PC-9 (cell line): ENCODE measurements at regions not wholly inside any gene's neighbourhood (a gene's known extent, or its start where the extent isn't known, plus 50 kb on each side); places are given as distances from the start of the nearest gene placed in this dataset.

Source experiments
- BruUV-seq: library from RNA; stranded (reverse); fragments of 400-500 nt; replicated peaks from 2 replicates; lab custom pipeline; 2021; lab: Mats Ljungman, UMichigan
- CTCF ChIA-PET: fragments of 300-600 bp; sonication (Branson Sonifier 250); formaldehyde crosslinking; loops from one replicate; lab custom pipeline; 2022; ENCODE audit warnings: antibody characterized with exemption; lab: Charles Lee
- POLR2A ChIA-PET: fragments of 300-600 bp; sonication (Branson Sonifier 250); formaldehyde crosslinking; loops from one replicate; lab custom pipeline; 2022; ENCODE audit warnings: antibody characterized with exemption; ENCODE audit not compliant: unreplicated experiment; lab: Charles Lee
- DNase-seq, 2 experiments: peaks; one replicate each; pipeline versions ENCODE4 v3.0.0 to v3.0.0-alpha.2; 2015 to 2022; ENCODE audit warnings: mixed read lengths in 1 of 2
- H2AFZ ChIP-seq: fragments of 200-600 bp; sonication (generic); 2 replicates; pipeline ENCODE4 v1.8.1; 2017; ENCODE audit warnings: antibody characterized with exemption
- H3F3A ChIP-seq: fragments of 200-600 bp; sonication (generic); 2 replicates; pipeline ENCODE4 v1.8.1; 2017; ENCODE audit warnings: antibody characterized with exemption, mild to moderate bottlenecking, low read depth; ENCODE audit not compliant: insufficient read depth
- H3K27ac ChIP-seq: fragments of 200-600 bp; sonication (generic); 2 replicates; pipeline ENCODE4 v1.6.1; 2016; ENCODE audit warnings: mixed run types
- H3K27me3 ChIP-seq: fragments of 200-600 bp; sonication (generic); 2 replicates; pipeline ENCODE4 v1.6.1; 2016; ENCODE audit warnings: low read depth, mixed run types; ENCODE audit not compliant: insufficient read depth
- H3K36me3 ChIP-seq: fragments of 200-600 bp; sonication (generic); 2 replicates; pipeline ENCODE4 v1.6.1; 2016; ENCODE audit warnings: low read depth, mixed run types
- H3K4me1 ChIP-seq: fragments of 200-600 bp; sonication (generic); replicated peaks from 2 replicates; pipeline ENCODE4 v1.6.1; 2016; ENCODE audit warnings: mixed run types; ENCODE audit not compliant: insufficient read depth
- H3K4me2 ChIP-seq: fragments of 200-600 bp; sonication (generic); 2 replicates; pipeline ENCODE4 v1.6.1; 2017; ENCODE audit warnings: mixed run types
- H3K4me3 ChIP-seq: fragments of 200-600 bp; sonication (generic); 2 replicates; pipeline ENCODE4 v1.6.1; 2016; ENCODE audit warnings: mixed run types
- H3K79me2 ChIP-seq: fragments of 200-600 bp; sonication (generic); 2 replicates; pipeline ENCODE4 v1.6.1; 2017; ENCODE audit warnings: low read depth, mixed run types
- H3K9me2 ChIP-seq: fragments of 200-600 bp; sonication (generic); 2 replicates; pipeline ENCODE4 v1.8.1; 2017; ENCODE audit warnings: mild to moderate bottlenecking; ENCODE audit not compliant: insufficient read depth
- H3K9me3 ChIP-seq: fragments of 200-600 bp; sonication (generic); 2 replicates; pipeline ENCODE4 v1.8.1; 2016; ENCODE audit warnings: low read depth; ENCODE audit not compliant: insufficient read depth
- H4K20me1 ChIP-seq: fragments of 200-600 bp; sonication (generic); 2 replicates; pipeline ENCODE4 v1.8.1; 2017; ENCODE audit not compliant: insufficient read depth
- EZH2 ChIP-seq: fragments of 200-600 bp; sonication (generic); IDR thresholded peaks from 2 replicates; pipeline ENCODE4 v1.8.0; 2017; ENCODE audit warnings: antibody characterized with exemption, low read depth
- intact Hi-C: fragments of 100-400 bp; cut with micrococcal nuclease; formaldehyde crosslinking; loops from one replicate; pipeline ENCODE4 v1.10.0; 2022; ENCODE audit not compliant: unreplicated experiment
- TF ChIP-seq, protein P1 (sequence below): fragments of 200-600 bp; sonication (generic); conservative IDR thresholded peaks from 2 replicates; pipeline ENCODE4 v1.6.1; 2017; ENCODE audit warnings: mixed run types, antibody characterized with exemption, mild to moderate bottlenecking, moderate library complexity

- no peak overlapping the region for H3K4me2 ChIP-seq
- no peaks in the 10 kb centered on the region for H4K20me1 ChIP-seq
- H3K27ac ChIP-seq, result no peak overlapping the region
- H3K79me2 ChIP-seq, result no peaks in the 10 kb centered on the region
- ChIA-PET POLR2A (no interaction called here), CTCF (no interaction called here)
- H3F3A ChIP-seq, result no peaks in the 10 kb centered on the region
- H3K36me3 ChIP-seq, result no peaks in the 10 kb centered on the region
- no peaks in the 10 kb centered on the region for H3K9me3 ChIP-seq
- H3K27me3 ChIP-seq, result peaks cover 12% of the 10 kb centered on the region; the same call in 1 of the 2 replicates
- no peak for TF ChIP-seq EZH2
- TF ChIP-seq, protein P1, sequence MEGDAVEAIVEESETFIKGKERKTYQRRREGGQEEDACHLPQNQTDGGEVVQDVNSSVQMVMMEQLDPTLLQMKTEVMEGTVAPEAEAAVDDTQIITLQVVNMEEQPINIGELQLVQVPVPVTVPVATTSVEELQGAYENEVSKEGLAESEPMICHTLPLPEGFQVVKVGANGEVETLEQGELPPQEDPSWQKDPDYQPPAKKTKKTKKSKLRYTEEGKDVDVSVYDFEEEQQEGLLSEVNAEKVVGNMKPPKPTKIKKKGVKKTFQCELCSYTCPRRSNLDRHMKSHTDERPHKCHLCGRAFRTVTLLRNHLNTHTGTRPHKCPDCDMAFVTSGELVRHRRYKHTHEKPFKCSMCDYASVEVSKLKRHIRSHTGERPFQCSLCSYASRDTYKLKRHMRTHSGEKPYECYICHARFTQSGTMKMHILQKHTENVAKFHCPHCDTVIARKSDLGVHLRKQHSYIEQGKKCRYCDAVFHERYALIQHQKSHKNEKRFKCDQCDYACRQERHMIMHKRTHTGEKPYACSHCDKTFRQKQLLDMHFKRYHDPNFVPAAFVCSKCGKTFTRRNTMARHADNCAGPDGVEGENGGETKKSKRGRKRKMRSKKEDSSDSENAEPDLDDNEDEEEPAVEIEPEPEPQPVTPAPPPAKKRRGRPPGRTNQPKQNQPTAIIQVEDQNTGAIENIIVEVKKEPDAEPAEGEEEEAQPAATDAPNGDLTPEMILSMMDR, result no peak
- DNase-seq, result no peak
- no peaks in the 10 kb centered on the region for H3K4me1 ChIP-seq
- BruUV-seq, result no TSS peak
- H2AFZ ChIP-seq, result no peak overlapping the region
- H3K4me3 ChIP-seq, result no peak overlapping the region
- H3K9me2 ChIP-seq, result no peaks in the 10 kb centered on the region
- intact Hi-C loops, result no loop called here
Measured at GRCh38 chr15:85932391-85932790, 137.7 kb upstream of the KLHL25 start.

- Histone ChIP-seq H3K4me2 (no peak overlapping the region), H3F3A (no peaks in the 10 kb centered on the region), H3K4me3 (no peak overlapping the region), H4K20me1 (no peaks in the 10 kb centered on the region), H3K36me3 (no peaks in the 10 kb centered on the region), H3K79me2 (no peaks in the 10 kb centered on the region), H3K4me1 (no peaks in the 10 kb centered on the region), H3K27me3 (peaks cover 33% of the 10 kb centered on the region), H3K27ac (no peak overlapping the region), H2AFZ (no peak overlapping the region), H3K9me3 (no peaks in the 10 kb centered on the region), H3K9me2 (no peaks in the 10 kb centered on the region)
- no peak for TF ChIP-seq EZH2
- TF ChIP-seq, protein P1, result no peak
- ChIA-PET CTCF (no interaction called here), POLR2A (no interaction called here)
- BruUV-seq, result no TSS peak
- intact Hi-C loops, result no loop called here
- DNase-seq, result no peak
Measured at GRCh38 chr15:85934691-85935090, 140.0 kb upstream of the KLHL25 start.

DNA sequence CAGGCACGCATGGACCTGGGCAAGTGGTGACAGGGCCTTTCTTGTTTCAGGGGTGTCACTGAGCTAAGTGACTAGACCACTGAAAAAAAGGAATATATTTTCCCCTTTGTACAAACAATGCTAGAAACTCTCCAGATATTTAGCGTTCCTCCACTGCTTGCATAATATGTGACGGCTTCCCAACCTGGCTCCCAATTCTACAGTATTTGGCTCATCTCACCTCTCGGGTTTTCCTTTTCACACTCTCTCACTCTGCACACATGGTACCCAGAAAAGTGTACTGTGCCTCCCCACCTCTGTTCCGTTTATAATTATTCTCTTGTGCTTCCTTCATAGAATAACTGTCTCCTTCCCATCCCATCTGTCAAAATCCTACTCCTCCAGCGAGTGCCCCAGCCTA, 140.5 kb upstream of the KLHL25 start:
- ChIA-PET CTCF (no interaction called here), POLR2A (no interaction called here)
- TF ChIP-seq, protein P1, result no peak
- no peak for TF ChIP-seq EZH2
- no peaks in the 10 kb centered on the region for H3K9me3 ChIP-seq
- H3K4me3 ChIP-seq, result no peak overlapping the region
- H3K4me2 ChIP-seq, result no peak overlapping the region
- H2AFZ ChIP-seq, result no peak overlapping the region
- no peaks in the 10 kb centered on the region for H4K20me1 ChIP-seq
- H3K4me1 ChIP-seq, result no peaks in the 10 kb centered on the region
- H3K79me2 ChIP-seq, result no peaks in the 10 kb centered on the region
- no peak for DNase-seq
- no TSS peak for BruUV-seq
- H3K27ac ChIP-seq, result no peak overlapping the region
- no peaks in the 10 kb centered on the region for H3K36me3 ChIP-seq
- peaks cover 35% of the 10 kb centered on the region for H3K27me3 ChIP-seq
- intact Hi-C loops, result no loop called here
- H3K9me2 ChIP-seq, result no peaks in the 10 kb centered on the region
- H3F3A ChIP-seq, result no peaks in the 10 kb centered on the region
